ENCODE measurements at regions not wholly inside any gene's neighbourhood (a gene's known extent, or its start where the extent isn't known, plus 50 kb on each side); places are given as distances from the start of the nearest gene placed in this dataset.
"Not testable (repeated sequence)": the region's sequence is repeated elsewhere in the genome, so short reads cannot be mapped to it uniquely, and the experiment has no call there.

GRCh38 chr6:141123497-141123896 is 1009.2 kb upstream of the GJE1 start:
- in situ Hi-C loops (cut with HindIII; ENCODE audit: low sequenced_read_pairs): no loop called here

- in situ Hi-C loops (cut with HindIII; ENCODE audit: low sequenced_read_pairs): no loop called here
Measured at GRCh38 chr6:141123049-141123448, 1009.7 kb upstream of the GJE1 start.

GRCh38 chr6:141118991-141119390 is 1013.7 kb upstream of the GJE1 start:
- in situ Hi-C loops (cut with HindIII; ENCODE audit: low sequenced_read_pairs): no loop called here

- in situ Hi-C loops (cut with HindIII; ENCODE audit: low sequenced_read_pairs): no loop called here
Measured at GRCh38 chr6:141117874-141118273, 1014.9 kb upstream of the GJE1 start.

- in situ Hi-C loops (cut with HindIII; ENCODE audit: low sequenced_read_pairs): no loop called here
Measured at GRCh38 chr6:141110481-141110880, 1022.2 kb upstream of the GJE1 start.

GRCh38 chr6:141107591-141108160 is 1025.0 kb upstream of the GJE1 start:
- in situ Hi-C loops (cut with HindIII; ENCODE audit: low sequenced_read_pairs): no loop called here

GRCh38 chr6:141105481-141105880 is 1027.2 kb upstream of the GJE1 start:
- in situ Hi-C loops (cut with HindIII; ENCODE audit: low sequenced_read_pairs): no loop called here

- in situ Hi-C loops (cut with HindIII; ENCODE audit: low sequenced_read_pairs): no loop called here
Measured at GRCh38 chr6:141103246-141103645, 1029.5 kb upstream of the GJE1 start.

GRCh38 chr6:141097471-141097870 is 1035.3 kb upstream of the GJE1 start:
- in situ Hi-C loops (cut with HindIII; ENCODE audit: low sequenced_read_pairs): no loop called here

GRCh38 chr6:141095308-141095707 is 1037.4 kb upstream of the GJE1 start:
- in situ Hi-C loops (cut with HindIII; ENCODE audit: low sequenced_read_pairs): no loop called here

- in situ Hi-C loops (cut with HindIII; ENCODE audit: low sequenced_read_pairs): no loop called here
Measured at GRCh38 chr6:141088171-141088570, 1044.6 kb upstream of the GJE1 start.

- in situ Hi-C loops (cut with HindIII; ENCODE audit: low sequenced_read_pairs): no loop called here
Measured at GRCh38 chr6:141077355-141078333, 1055.1 kb upstream of the GJE1 start.

- in situ Hi-C loops (cut with HindIII; ENCODE audit: low sequenced_read_pairs): no loop called here
Measured at GRCh38 chr6:141057761-141058160, 1075.0 kb upstream of the GJE1 start.

GRCh38 chr6:141056945-141057625 is 1075.6 kb upstream of the GJE1 start:
- in situ Hi-C loops (cut with HindIII; ENCODE audit: low sequenced_read_pairs): no loop called here

- in situ Hi-C loops (cut with HindIII; ENCODE audit: low sequenced_read_pairs): no loop called here
Measured at GRCh38 chr6:141050471-141050870, 1082.3 kb upstream of the GJE1 start.

GRCh38 chr6:141048451-141048850 is 1084.3 kb upstream of the GJE1 start:
- in situ Hi-C loops (cut with HindIII; ENCODE audit: low sequenced_read_pairs): no loop called here

- in situ Hi-C loops (cut with HindIII; ENCODE audit: low sequenced_read_pairs): not testable (repeated sequence)
Measured at GRCh38 chr6:141046496-141046895, 1086.2 kb upstream of the GJE1 start.

GRCh38 chr6:141041596-141042087 is 1091.1 kb upstream of the GJE1 start:
- in situ Hi-C loops (cut with HindIII; ENCODE audit: low sequenced_read_pairs): no loop called here

- in situ Hi-C loops (cut with HindIII; ENCODE audit: low sequenced_read_pairs): no loop called here
Measured at GRCh38 chr6:141035312-141036200, 1097.2 kb upstream of the GJE1 start.

GRCh38 chr6:141033101-141033500 is 1099.6 kb upstream of the GJE1 start:
- in situ Hi-C loops (cut with HindIII; ENCODE audit: low sequenced_read_pairs): no loop called here
